Parathyroid adenoma (tissue), 2 donors: ENCODE measurements at regions not wholly inside any gene's neighbourhood (a gene's known extent, or its start where the extent isn't known, plus 50 kb on each side); places are given as distances from the start of the nearest gene placed in this dataset.

Experiments
- H2AFZ ChIP-seq: fragments of 300-600 bp; sonication (generic); one replicate; pipeline ENCODE4 v1.7.0; 2017; ENCODE audit warnings: antibody characterized with exemption, mild to moderate bottlenecking
- H3K27ac ChIP-seq: fragments of 300-600 bp; sonication (generic); one replicate; pipeline ENCODE4 v1.7.0; 2017
- H3K27me3 ChIP-seq: fragments of 300-600 bp; sonication (generic); one replicate; pipeline ENCODE4 v1.7.0; 2017; ENCODE audit warnings: low read length; ENCODE audit not compliant: control insufficient read depth, insufficient read depth
- H3K36me3 ChIP-seq: fragments of 300-600 bp; sonication (generic); one replicate; pipeline ENCODE4 v1.7.0; 2017; ENCODE audit warnings: low read length; ENCODE audit not compliant: control insufficient read depth, insufficient read depth
- H3K4me1 ChIP-seq: fragments of 300-600 bp; sonication (generic); one replicate; pipeline ENCODE4 v1.7.0; 2017; ENCODE audit warnings: control low read depth
- H3K4me2 ChIP-seq: fragments of 300-600 bp; sonication (generic); one replicate; pipeline ENCODE4 v1.7.0; 2017; ENCODE audit warnings: low read length
- H3K4me3 ChIP-seq: fragments of 300-600 bp; sonication (generic); one replicate; pipeline ENCODE4 v1.7.0; 2017; ENCODE audit warnings: low read depth, low read length
- H3K79me2 ChIP-seq: fragments of 300-600 bp; sonication (generic); one replicate; pipeline ENCODE4 v1.7.0; 2017; ENCODE audit warnings: control low read depth
- H3K9ac ChIP-seq: fragments of 300-600 bp; sonication (generic); one replicate; pipeline ENCODE4 v1.7.0; 2017; ENCODE audit warnings: mild to moderate bottlenecking
- H3K9me3 ChIP-seq: fragments of 300-600 bp; sonication (generic); one replicate; pipeline ENCODE4 v1.7.0; 2017; ENCODE audit warnings: low read length; ENCODE audit not compliant: control insufficient read depth
- CTCF ChIP-seq: fragments of 300-600 bp; sonication (generic); IDR thresholded peaks from one replicate; pipeline ENCODE4 v1.7.0; 2017; ENCODE audit warnings: antibody characterized with exemption, mild to moderate bottlenecking
- donor health status: primary hyperparathyroidism.

DNA sequence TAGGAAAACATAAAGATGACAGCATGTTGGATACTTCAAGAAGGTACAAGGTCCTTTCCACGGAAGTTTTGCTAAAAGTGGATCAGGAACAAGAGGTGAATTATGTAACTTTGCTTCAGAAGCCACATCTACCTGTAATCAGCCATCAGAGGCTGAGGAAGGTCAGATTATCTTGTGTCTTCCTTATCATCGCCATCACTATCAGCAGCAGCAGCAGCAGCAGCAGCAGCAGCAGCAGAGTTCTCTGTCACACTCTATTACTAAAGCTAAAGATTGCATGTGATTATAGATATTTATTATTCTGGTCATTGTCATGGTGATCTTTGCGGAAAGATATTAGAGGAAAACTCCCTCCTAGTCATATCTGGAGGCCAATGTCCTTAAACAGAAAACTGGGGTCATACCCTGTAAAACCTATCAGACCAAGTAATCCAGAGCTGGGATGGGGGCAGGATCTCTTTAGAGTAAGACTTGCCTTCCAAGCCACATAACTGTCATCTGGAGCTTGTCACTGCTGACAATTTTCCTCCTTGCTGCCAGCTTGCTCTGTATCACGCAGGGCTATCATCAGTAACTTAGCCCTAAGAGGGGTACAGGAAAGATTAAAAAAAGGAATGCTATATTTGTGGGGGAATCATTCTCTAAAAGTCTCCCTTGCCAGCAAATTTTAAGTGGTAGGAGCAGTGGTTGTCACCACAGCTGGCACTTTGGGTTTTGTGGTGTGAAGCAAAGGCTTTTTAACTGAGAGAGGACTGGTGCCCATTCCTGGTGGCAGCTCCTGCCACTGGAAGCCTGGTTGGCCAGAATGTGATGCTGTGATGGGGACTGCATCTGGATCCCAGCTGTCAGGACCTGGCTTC is 130.9 kb upstream of the RASGRP1 start:
- Histone ChIP-seq H3K9ac (no peak overlapping the region), H3K27me3 (no peaks in the 10 kb centered on the region), H3K4me3 (no peak overlapping the region), H3K4me1 (no peaks in the 10 kb centered on the region), H3K36me3 (no peaks in the 10 kb centered on the region), H3K27ac (no peak overlapping the region), H2AFZ (no peak overlapping the region), H3K79me2 (no peaks in the 10 kb centered on the region), H3K9me3 (no peaks in the 10 kb centered on the region), H3K4me2 (no peak overlapping the region)
- TF ChIP-seq CTCF, result no peak

GRCh38 chr15:38696109-38696727 is 131.6 kb upstream of the RASGRP1 start:
- H3K27me3 ChIP-seq, result no peaks in the 10 kb centered on the region
- H3K9ac ChIP-seq, result no peak overlapping the region
- no peak overlapping the region for H2AFZ ChIP-seq
- H3K4me2 ChIP-seq, result no peak overlapping the region
- H3K27ac ChIP-seq, result no peak overlapping the region
- no peaks in the 10 kb centered on the region for H3K79me2 ChIP-seq
- no peak overlapping the region for H3K4me3 ChIP-seq
- no peak for TF ChIP-seq CTCF
- no peaks in the 10 kb centered on the region for H3K9me3 ChIP-seq
- no peaks in the 10 kb centered on the region for H3K36me3 ChIP-seq
- H3K4me1 ChIP-seq, result no peaks in the 10 kb centered on the region

DNA sequence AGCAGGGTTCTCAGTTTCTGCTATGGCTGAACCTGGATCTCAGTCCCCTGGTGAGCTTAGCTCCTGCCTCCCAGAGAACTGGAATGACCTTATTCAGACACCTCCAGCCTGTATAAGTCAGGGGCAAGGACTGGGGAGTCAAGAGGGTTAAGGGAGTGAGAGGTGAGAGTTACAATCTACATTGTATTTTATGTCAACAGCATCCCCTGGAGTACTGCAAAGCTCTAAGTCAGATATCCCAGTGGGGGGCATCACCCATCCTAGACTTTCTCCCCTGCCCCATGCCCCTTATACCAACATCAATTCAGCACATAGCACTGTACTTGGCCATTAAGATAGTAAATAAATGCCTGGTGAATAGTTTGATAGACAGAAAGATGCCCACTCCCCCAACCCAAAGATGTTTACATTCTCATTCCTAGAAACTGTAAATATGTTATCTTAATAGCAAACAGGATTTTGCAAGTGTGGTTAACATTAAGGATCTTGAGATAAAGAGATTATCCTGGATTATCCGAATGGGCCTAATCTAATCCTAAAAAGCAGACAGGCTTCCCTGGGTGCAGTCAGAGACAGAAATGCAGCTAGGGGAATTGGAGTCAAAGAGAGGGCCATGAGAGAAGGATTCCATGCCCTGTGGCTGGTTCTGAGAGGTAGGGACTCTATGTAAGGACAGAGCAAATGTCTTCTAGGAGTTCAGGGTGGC is 132.3 kb upstream of the RASGRP1 start:
- Histone ChIP-seq H3K27me3 (no peaks in the 10 kb centered on the region), H3K9me3 (no peaks in the 10 kb centered on the region), H2AFZ (no peak overlapping the region), H3K4me3 (no peak overlapping the region), H3K79me2 (no peaks in the 10 kb centered on the region), H3K36me3 (no peaks in the 10 kb centered on the region), H3K4me2 (no peak overlapping the region), H3K9ac (no peak overlapping the region), H3K4me1 (no peaks in the 10 kb centered on the region), H3K27ac (no peak overlapping the region)
- no peak for TF ChIP-seq CTCF

- no peaks in the 10 kb centered on the region for H3K9me3 ChIP-seq
- TF ChIP-seq CTCF, result no peak
- H3K36me3 ChIP-seq, result no peaks in the 10 kb centered on the region
- no peak overlapping the region for H3K9ac ChIP-seq
- no peak overlapping the region for H3K4me3 ChIP-seq
- no peaks in the 10 kb centered on the region for H3K79me2 ChIP-seq
- no peaks in the 10 kb centered on the region for H3K4me1 ChIP-seq
- H3K27ac ChIP-seq, result no peak overlapping the region
- H3K27me3 ChIP-seq, result no peaks in the 10 kb centered on the region
- no peak overlapping the region for H3K4me2 ChIP-seq
- no peak overlapping the region for H2AFZ ChIP-seq
Measured at GRCh38 chr15:38698254-38698653, 133.6 kb upstream of the RASGRP1 start.
